WI38 (cell line): ENCODE measurements at regions not wholly inside any gene's neighbourhood (a gene's known extent, or its start where the extent isn't known, plus 50 kb on each side); places are given as distances from the start of the nearest gene placed in this dataset.
A peak's percentile ranks its signal among the peaks of the same experiment; 100 is the strongest.
"Not testable (repeated sequence)": the region's sequence is repeated elsewhere in the genome, so short reads cannot be mapped to it uniquely, and the experiment has no call there.

Experiments used
- H3K4me3 ChIP-seq: 2 replicates; pipeline ENCODE4 v1.5.1; 2011; ENCODE audit warnings: low read depth, mild to moderate bottlenecking, control low read depth, low read length
- CTCF ChIP-seq: IDR thresholded peaks from 2 replicates; pipeline ENCODE4 v1.5.1; 2012; ENCODE audit warnings: low read depth, mild to moderate bottlenecking, control low read depth, low read length

- H3K4me3 ChIP-seq, result no peak overlapping the region
- no peak for TF ChIP-seq CTCF
Observed at GRCh38 chr19:13633109-13633508, 126.8 kb upstream of the CACNA1A start.

DNA sequence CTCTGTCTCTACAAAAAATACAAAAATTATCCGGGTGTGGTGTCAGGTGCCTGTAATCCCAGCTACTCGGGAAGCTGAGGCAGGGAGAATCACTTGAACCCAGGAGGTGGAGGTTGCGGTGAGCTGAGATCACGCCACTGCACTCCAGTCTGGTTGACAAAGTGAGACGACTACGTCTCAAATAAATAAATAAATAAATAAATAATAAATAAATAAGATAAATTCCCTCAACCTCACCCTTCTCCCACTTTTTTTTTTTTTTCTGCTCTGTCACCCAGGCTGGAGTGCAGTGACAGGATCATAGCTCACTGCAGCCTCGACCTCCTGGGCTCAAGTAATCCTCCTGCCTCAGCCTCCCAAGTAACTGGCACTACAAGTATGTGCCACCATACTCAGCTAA, 125.9 kb upstream of the CACNA1A start:
- H3K4me3 ChIP-seq, result not testable (repeated sequence)

DNA sequence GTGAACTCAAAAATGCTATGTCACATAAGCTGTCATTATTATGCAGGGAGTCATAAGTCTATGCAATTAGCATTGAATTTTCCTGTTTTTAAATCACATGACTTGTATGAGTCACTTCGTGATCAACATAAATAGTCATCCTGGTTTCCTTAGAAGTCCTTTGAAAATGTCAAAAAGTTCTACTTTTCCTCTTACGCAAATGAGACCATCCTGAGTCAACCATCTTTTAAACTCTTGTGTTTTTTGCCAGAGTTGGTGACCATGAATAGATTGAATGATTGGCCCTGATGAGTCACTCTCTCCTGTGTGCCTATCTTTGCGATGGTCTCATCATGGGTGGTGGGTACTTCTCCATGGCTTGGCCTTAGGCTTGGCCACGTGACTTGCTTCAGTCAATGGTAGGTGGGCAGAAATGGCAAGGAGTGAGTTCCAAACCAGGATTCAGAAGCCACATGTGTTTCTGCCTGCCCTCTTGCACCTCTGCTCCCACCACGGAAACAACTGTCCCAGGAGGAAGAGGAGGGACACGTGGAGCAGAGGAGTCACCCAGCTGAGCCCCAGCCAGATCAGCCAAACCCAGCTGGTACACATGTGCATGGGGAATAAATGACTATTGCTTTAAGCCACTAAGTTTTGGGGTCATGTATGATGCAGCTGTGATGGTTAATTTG, 123.5 kb upstream of the CACNA1A start:
- no peak for TF ChIP-seq CTCF

GRCh38 chr19:13627531-13627930, 121.3 kb upstream of the CACNA1A start:
- TF ChIP-seq CTCF, result no peak
- no peak overlapping the region for H3K4me3 ChIP-seq

More for the DNA sequence above, 123.5 kb upstream of the CACNA1A start:
- no peak overlapping the region for H3K4me3 ChIP-seq

GRCh38 chr19:13623716-13624710, 117.7 kb upstream of the CACNA1A start:
- no peak for TF ChIP-seq CTCF
- H3K4me3 ChIP-seq, result no peak overlapping the region

- no peak for TF ChIP-seq CTCF
- no peak overlapping the region for H3K4me3 ChIP-seq
Observed at GRCh38 chr19:13622766-13623715, 116.8 kb upstream of the CACNA1A start.

DNA sequence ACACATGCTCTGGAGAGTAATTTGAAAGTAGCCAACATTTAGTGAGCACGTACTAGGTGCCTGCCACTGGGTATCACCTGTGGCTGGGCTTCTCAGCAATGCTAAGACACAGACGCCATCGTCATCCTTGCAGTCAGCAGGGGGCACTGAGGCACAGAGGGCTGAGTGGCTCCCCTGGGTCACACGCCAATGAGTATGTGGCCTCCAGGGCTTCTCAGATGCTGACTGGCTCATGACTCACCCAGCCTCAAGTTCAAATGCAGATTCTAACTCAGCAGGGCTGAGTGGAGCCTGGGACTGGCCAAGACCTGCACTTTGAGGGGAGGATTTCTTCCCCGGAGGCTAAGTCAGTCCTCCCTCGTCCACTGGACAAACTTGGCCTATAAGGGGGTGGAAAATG, 115.1 kb upstream of the CACNA1A start:
- peak; percentile 66 for TF ChIP-seq CTCF
- no peak overlapping the region for H3K4me3 ChIP-seq
